ENCODE measurements at regions not wholly inside any gene's neighbourhood (a gene's known extent, or its start where the extent isn't known, plus 50 kb on each side); places are given as distances from the start of the nearest gene placed in this dataset.

GRCh38 chr5:90191352-90192045, 218.1 kb downstream of the CETN3 start:
- DNase-seq (ENCODE audit: low spot score): no peak

- no peak for DNase-seq (ENCODE audit: low spot score)
Measured at GRCh38 chr5:90185897-90186468, 223.6 kb downstream of the CETN3 start.

- no peak for DNase-seq (ENCODE audit: low spot score)
Measured at GRCh38 chr5:90184764-90185163, 224.8 kb downstream of the CETN3 start.

GRCh38 chr5:90182726-90183125, 226.8 kb downstream of the CETN3 start:
- DNase-seq (ENCODE audit: low spot score): no peak

- no peak for DNase-seq (ENCODE audit: low spot score)
Measured at GRCh38 chr5:90174236-90174635, 235.3 kb downstream of the CETN3 start.

GRCh38 chr5:90173299-90174030, 236.1 kb downstream of the CETN3 start:
- no peak for DNase-seq (ENCODE audit: low spot score)

- no peak for DNase-seq (ENCODE audit: low spot score)
Measured at GRCh38 chr5:90171466-90171865, 238.1 kb downstream of the CETN3 start.

- no peak for DNase-seq (ENCODE audit: low spot score)
Measured at GRCh38 chr5:90170261-90170660, 239.3 kb downstream of the CETN3 start.

- DNase-seq (ENCODE audit: low spot score): no peak
Measured at GRCh38 chr5:90169078-90169477, 240.5 kb downstream of the CETN3 start.

GRCh38 chr5:90168399-90168798, 241.2 kb downstream of the CETN3 start:
- no peak for DNase-seq (ENCODE audit: low spot score)

- DNase-seq (ENCODE audit: low spot score): no peak
Measured at GRCh38 chr5:90166816-90167215, 242.7 kb downstream of the CETN3 start.

GRCh38 chr5:90162324-90162723, 247.2 kb downstream of the CETN3 start:
- DNase-seq (ENCODE audit: low spot score): no peak

- no peak for DNase-seq (ENCODE audit: low spot score)
Measured at GRCh38 chr5:90161414-90161813, 248.1 kb downstream of the CETN3 start.

GRCh38 chr5:90158131-90158530, 251.4 kb downstream of the CETN3 start:
- no peak for DNase-seq (ENCODE audit: low spot score)

GRCh38 chr5:90153031-90153430, 256.5 kb downstream of the CETN3 start:
- DNase-seq (ENCODE audit: low spot score): no peak

- DNase-seq (ENCODE audit: low spot score): no peak
Measured at GRCh38 chr5:90144625-90145327, 264.8 kb downstream of the CETN3 start.

GRCh38 chr5:90142541-90142940, 267.0 kb downstream of the CETN3 start:
- DNase-seq (ENCODE audit: low spot score): no peak

GRCh38 chr5:90141984-90142383, 267.6 kb downstream of the CETN3 start:
- DNase-seq (ENCODE audit: low spot score): no peak

GRCh38 chr5:90136952-90137528, 272.5 kb downstream of the CETN3 start:
- DNase-seq (ENCODE audit: low spot score): no peak

- DNase-seq (ENCODE audit: low spot score): no peak
Measured at GRCh38 chr5:90135779-90136378, 273.7 kb downstream of the CETN3 start.

- no peak for DNase-seq (ENCODE audit: low spot score)
Measured at GRCh38 chr5:90134892-90135291, 274.7 kb downstream of the CETN3 start.

GRCh38 chr5:90134381-90134780, 275.2 kb downstream of the CETN3 start:
- DNase-seq (ENCODE audit: low spot score): no peak

Measured in hematopoietic multipotent progenitor cell treated with erythropoietin and hydrocortisone succinate and interleukin-3 and kit ligand, for 17 days (in vitro differentiated cells).